Aorta (tissue), 5 donors: ENCODE measurements at regions not wholly inside any gene's neighbourhood (a gene's known extent, or its start where the extent isn't known, plus 50 kb on each side); places are given as distances from the start of the nearest gene placed in this dataset.

Source experiments
- ATAC-seq: fragments of 200-7000 bp; cut with Tn5 transposase; one replicate; pipeline ENCODE4 v1.9.1; 2022; ENCODE audit warnings: moderate library complexity; ENCODE audit not compliant: low FRiP score
- DNase-seq, 2 donors: peaks; one replicate each; pipeline ENCODE4 v3.0.0-alpha.2; 2020
- H3K27ac ChIP-seq, 2 donors: one replicate each; pipeline ENCODE4 v1.5.1; 2013; ENCODE audit warnings: low read length in 2 of 2, mild to moderate bottlenecking in 2 of 2, moderate library complexity in 2 of 2, control low read depth in 1 of 2, inconsistent platforms in 1 of 2, low read depth in 1 of 2
- H3K27me3 ChIP-seq, 2 donors: one replicate each; pipeline ENCODE4 v1.6.1; 2013; ENCODE audit warnings: control low read depth in 1 of 2, low read length in 1 of 2, mild to moderate bottlenecking in 1 of 2, moderate library complexity in 1 of 2; ENCODE audit not compliant: insufficient read depth in 2 of 2, control insufficient read depth in 1 of 2
- H3K36me3 ChIP-seq, 2 donors: one replicate each; pipeline ENCODE4 v1.6.1; 2013; ENCODE audit warnings: control low read depth in 1 of 2, low read length in 1 of 2, mild to moderate bottlenecking in 1 of 2; ENCODE audit not compliant: insufficient read depth in 2 of 2, control insufficient read depth in 1 of 2
- H3K4me1 ChIP-seq, 2 donors: one replicate each; pipeline ENCODE4 v1.6.1; 2013; ENCODE audit warnings: low read length in 2 of 2, control low read depth in 1 of 2, mild to moderate bottlenecking in 1 of 2, moderate library complexity in 1 of 2; ENCODE audit not compliant: insufficient read depth in 2 of 2, control insufficient read depth in 1 of 2
- H3K4me3 ChIP-seq, 2 donors: one replicate each; pipeline ENCODE4 v1.5.1; 2013; ENCODE audit warnings: low read length in 2 of 2, control low read depth in 1 of 2, mild to moderate bottlenecking in 1 of 2
- H3K9me3 ChIP-seq: one replicate; pipeline ENCODE4 v1.6.1; 2013; ENCODE audit warnings: mild to moderate bottlenecking, low read length; ENCODE audit not compliant: control insufficient read depth
- WGBS, 2 donors: extraction: QIAGEN DNeasy Blood & Tissue Kit; methylation state at CpG; one replicate each; pipeline ENCODE4 v1.1.7; 2013; 5-methylcytosine and 5-hydroxymethylcytosine counted together
- intact Hi-C, 2 donors: fragments of 100-400 bp; cut with DNase I; formaldehyde crosslinking; loops; one replicate each; pipeline versions ENCODE4 v1.14.2 to v1.15.0; 2022
- donor health status: healthy with polysubstance abuse.
- donor health status: Bipolar disorder and iron deficiency.
- donor health status: DM: no; HTN: no; CAD: no.
- donor health status: DM: no; HTN: no; CAD: no.
- donor health status: DM: yes; HTN: yes; CAD: no.

DNA sequence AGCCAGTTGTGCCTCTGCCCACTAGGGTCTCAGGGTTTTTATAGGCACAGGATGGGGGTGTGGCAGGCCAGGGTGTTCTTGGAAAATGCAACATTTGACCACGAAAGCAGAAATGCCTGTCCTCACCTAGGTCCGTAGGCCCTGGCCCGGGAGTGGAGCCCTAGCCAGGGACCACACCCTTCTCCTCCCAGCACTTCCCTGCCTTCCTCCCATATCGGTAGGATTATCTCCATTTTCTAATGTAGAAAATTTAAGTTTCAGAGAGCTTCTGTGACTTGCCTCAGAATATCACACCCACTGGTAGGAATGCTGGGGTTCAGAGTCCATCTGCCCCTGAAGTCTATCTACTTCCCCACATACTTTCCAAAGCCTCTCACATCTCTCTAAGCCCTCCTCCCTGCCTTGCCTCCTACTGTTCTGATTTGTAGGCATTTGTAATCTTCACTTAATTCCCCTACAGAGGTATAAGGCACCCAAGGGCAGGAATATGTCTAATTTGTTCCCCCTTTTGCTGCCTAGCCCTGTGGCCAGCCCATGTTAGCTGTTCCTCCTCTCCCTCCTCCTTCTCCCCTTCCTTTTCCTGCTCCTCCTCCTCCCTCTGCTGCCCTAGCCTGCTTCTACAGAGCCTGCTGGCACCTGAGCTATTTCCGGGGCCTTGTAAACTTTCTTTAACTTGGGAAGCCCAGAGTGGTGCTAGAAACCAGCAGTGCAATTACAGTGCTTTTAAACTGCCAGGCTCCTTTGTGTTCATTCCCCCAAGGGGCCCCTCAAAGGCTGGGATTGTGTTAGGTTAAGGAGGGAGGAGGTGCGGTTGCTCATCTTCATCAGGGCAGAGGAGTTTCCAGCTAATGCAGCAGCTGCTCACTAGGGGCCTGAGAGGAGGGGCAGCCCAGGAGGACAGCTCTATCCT lies 71.1 kb downstream of the MRPL46 start:
- Histone ChIP-seq H3K9me3 (no peaks in the 10 kb centered on the region), H3K27ac (no peak overlapping the region), H3K4me3 (no peak overlapping the region), H3K4me1 (no peaks in the 10 kb centered on the region), H3K27me3 (no peaks in the 10 kb centered on the region), H3K36me3 (no peaks in the 10 kb centered on the region)
- 81 to 84% methylated on average over 6 of the region's 6 CpGs for WGBS, 2 donors
- no peak for ATAC-seq
- DNase-seq = no peak
- intact Hi-C loops = no loop called here

DNA sequence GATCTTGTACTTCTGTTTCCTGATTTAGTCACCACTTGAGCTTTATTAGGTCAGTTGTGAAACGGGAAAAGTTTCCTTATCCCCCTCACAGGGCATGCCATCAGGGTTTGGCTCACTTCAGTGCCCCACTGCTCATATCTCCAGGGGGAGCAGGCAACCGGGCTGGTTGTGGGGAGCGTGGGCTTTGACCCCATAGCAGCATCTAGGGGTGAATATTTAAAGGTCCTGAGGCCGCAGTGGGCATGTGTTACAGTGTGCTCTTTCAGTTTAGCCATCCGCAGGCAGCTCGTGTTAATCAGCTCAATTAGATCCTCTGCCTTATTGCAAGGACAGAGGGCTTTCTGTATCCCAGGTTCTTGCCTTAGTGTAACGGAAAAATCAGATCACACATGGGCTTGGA lies 71.9 kb downstream of the MRPL46 start:
- DNase-seq (no peak), ATAC-seq (no peak)
- Histone ChIP-seq H3K27ac (no peak overlapping the region), H3K4me1 (no peaks in the 10 kb centered on the region), H3K27me3 (no peaks in the 10 kb centered on the region), H3K9me3 (no peaks in the 10 kb centered on the region), H3K36me3 (no peaks in the 10 kb centered on the region), H3K4me3 (no peak overlapping the region)
- 80 to 81% methylated on average over 7 of the region's 7 CpGs for WGBS, 2 donors
- intact Hi-C loops = no loop called here

DNA sequence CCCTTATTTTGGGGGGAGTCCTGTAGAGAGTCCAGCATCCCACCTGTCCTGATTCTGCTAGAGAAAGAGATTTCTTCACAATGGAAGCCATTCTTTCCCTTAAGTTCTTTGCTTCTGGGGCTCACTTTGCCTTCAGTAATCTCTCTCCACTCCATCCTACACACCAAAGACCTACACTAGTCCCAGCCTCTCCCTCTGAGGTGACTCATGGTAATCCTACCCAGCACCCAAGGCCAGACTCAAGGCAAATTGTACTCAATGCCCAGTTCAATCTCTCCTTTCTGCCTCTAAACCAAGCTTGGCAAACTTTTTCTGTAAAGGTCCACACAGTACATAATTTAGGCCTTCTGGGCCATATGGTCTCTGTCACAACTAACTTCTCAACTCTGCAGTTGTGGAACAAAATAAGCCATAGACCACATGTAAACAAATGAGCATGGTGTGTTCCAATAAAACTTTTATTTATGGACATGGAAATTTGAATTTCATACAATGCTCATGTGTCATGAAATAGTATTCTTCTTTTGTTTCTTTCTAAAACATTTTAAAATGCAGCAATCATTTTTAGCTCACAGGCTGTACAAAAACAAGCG lies 72.5 kb downstream of the MRPL46 start:
- ATAC-seq (no peak), DNase-seq (no peak)
- Histone ChIP-seq H3K27ac (no peak overlapping the region), H3K36me3 (no peaks in the 10 kb centered on the region), H3K4me3 (no peak overlapping the region), H3K4me1 (no peaks in the 10 kb centered on the region), H3K27me3 (no peaks in the 10 kb centered on the region), H3K9me3 (no peaks in the 10 kb centered on the region)
- intact Hi-C loops = no loop called here
- 59 to 64% methylated on average over 1 of the region's 1 CpG for WGBS, 2 donors

DNA sequence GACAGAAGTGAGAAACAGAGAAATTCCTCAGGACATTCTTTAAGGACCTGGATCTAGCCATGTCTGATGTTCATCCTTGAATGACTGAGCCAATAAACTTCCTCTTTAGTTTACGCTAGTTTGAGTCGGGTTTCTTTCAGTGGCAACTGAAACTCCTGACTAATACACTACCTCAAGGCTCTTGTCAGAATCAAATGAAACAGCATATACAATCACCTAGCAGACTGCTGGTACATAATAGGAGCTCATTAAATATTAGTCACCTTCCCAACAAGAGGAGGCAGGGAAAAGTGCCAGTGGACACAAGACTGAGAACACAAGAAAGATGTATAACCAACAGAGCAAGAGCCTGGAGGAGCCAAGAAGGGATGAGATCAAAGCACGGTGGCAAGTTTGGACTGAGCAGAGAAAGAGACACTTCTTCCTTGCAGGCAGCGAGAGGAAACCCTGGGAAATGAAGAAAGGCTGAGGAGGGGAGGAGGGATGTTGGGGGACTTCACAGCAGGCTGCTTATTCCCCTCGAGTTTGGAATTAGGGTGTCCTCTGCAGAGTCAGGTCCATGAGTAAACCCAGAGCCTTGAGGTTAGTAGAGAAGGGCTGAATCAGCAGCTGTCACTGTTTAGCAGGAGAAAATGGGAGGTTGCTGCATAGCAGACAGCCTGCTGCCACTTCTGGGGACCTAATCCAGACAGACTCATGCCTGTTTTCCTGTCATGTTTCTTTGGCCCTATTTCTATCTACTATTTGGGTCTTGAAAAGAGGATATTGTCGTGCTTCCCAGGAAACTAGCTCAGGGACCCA lies 73.3 kb downstream of the MRPL46 start:
- H3K27me3 ChIP-seq = no peaks in the 10 kb centered on the region
- DNase-seq (no peak), ATAC-seq (no peak)
- no peaks in the 10 kb centered on the region for H3K9me3 ChIP-seq
- H3K36me3 ChIP-seq = no peaks in the 10 kb centered on the region
- intact Hi-C loops = no loop called here
- no peak overlapping the region for H3K4me3 ChIP-seq
- no peak overlapping the region for H3K27ac ChIP-seq
- WGBS, 2 donors = 62 to 77% methylated on average over 6 of the region's 6 CpGs
- no peaks in the 10 kb centered on the region for H3K4me1 ChIP-seq

DNA sequence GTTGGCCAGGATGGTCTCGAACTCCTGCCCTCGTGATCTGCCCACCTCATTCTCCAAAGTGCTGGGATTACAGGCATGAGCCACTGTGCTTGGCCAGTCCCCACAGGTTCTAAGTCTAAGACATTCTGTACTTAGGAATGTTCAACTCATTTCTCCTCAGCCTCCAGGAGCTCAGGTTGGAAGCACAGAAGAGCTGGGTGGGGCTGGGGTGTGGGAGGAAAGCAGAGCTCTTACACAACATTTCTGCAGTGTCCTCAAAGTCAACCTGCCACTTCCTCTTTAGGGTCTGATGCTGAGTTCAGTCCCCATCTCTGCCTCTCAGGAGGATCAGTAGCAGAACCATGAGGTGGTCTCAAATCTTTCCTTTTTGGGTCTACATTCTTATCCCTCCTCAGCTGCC lies 75.5 kb downstream of the MRPL46 start:
- H3K4me1 ChIP-seq = no peaks in the 10 kb centered on the region
- H3K27me3 ChIP-seq = no peaks in the 10 kb centered on the region
- DNase-seq (no peak), ATAC-seq (no peak)
- H3K4me3 ChIP-seq = no peak overlapping the region
- no peak overlapping the region for H3K27ac ChIP-seq
- intact Hi-C loops = no loop called here
- 90 to 92% methylated on average over 2 of the region's 2 CpGs for WGBS, 2 donors
- H3K36me3 ChIP-seq = no peaks in the 10 kb centered on the region
- no peaks in the 10 kb centered on the region for H3K9me3 ChIP-seq

DNA sequence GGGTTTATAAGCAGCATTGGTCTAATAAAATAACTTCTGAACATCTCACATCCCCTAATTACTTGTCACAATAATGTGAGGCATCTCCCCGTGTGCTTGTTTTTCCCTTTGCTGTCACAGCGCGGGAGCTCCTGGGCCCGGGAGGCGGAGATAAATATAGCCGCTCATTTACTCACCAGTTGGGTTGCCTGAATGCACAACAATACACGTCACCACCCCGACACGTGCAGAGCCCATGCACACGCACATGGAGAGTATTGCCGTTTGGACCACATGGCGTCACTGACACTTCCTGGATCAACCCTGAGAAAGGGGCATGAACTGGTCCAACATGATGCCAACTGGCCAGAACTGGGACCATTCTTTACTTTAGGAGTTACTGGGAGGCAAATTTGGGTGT lies 76.2 kb downstream of the MRPL46 start:
- no peak overlapping the region for H3K4me3 ChIP-seq
- no peaks in the 10 kb centered on the region for H3K9me3 ChIP-seq
- H3K27me3 ChIP-seq = no peaks in the 10 kb centered on the region
- no peaks in the 10 kb centered on the region for H3K4me1 ChIP-seq
- DNase-seq (no peak), ATAC-seq (no peak)
- no peak overlapping the region for H3K27ac ChIP-seq
- intact Hi-C loops = no loop called here
- H3K36me3 ChIP-seq = no peaks in the 10 kb centered on the region
- WGBS, 2 donors = 80 to 84% methylated on average over 12 of the region's 12 CpGs

DNA sequence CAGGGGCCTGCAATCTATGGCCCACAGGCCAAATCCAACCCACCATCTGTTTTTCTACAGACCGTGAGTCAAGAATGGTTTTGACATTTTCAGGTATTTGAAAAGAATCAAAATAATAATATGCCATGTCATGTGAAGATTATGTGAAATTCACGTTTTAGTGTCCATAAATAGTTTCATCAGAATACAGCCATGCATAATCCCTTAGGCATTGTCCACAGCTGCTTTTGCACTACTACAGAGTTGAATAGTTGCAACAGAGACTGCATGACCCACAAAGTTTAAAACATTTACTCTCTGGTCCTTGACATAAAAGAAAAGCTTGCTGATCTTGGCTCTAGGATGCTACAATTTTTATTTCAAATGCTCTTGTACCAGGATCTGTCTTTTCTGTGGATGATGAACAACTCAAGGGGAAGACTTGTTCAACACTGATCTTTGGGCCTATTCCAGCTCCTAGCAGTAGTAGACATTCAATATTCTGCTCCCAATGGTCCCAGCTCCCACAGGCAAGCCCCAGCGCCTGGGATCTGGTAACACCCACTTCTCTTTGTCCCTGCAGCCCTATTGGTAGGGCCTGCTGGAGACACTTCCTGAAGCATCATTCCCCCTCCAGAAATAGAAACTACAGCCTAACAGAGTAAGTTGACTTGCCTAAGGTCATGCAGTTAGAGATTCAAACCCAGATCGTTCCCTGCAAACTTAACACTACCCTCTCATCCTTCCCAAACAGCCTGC lies 76.9 kb downstream of the MRPL46 start:
- Histone ChIP-seq H3K36me3 (no peaks in the 10 kb centered on the region), H3K27me3 (no peaks in the 10 kb centered on the region), H3K9me3 (no peaks in the 10 kb centered on the region), H3K27ac (no peak overlapping the region), H3K4me3 (no peak overlapping the region), H3K4me1 (no peaks in the 10 kb centered on the region)
- DNase-seq = no peak
- no peak for ATAC-seq
- intact Hi-C loops = no loop called here
- 57 to 66% methylated on average over 4 of the region's 4 CpGs for WGBS, 2 donors

DNA sequence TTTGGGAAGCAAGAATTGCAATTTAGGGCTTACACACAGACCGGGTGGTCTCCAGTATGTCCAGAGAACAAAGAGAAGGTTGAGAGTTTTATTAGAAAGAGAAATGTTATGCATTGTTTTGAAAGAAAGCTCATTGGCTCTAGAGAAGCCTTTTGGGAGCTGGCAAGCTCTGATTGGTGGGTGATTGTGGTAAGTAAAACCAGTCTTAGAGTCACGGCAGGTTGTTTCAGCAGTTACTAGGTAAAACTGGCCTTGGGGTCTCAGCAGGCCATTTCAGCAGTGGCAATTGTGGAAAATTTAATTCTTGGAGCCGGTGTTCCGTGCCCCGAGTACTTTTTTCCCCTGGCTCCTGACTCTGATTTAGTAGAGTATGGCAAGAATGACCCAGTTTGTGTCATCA lies 78.1 kb downstream of the MRPL46 start:
- Histone ChIP-seq H3K9me3 (no peaks in the 10 kb centered on the region), H3K27me3 (no peaks in the 10 kb centered on the region), H3K27ac (no peak overlapping the region), H3K4me1 (no peaks in the 10 kb centered on the region), H3K4me3 (no peak overlapping the region), H3K36me3 (no peaks in the 10 kb centered on the region)
- ATAC-seq = no peak
- DNase-seq = no peak
- intact Hi-C loops = no loop called here
- 92 to 94% methylated on average over 5 of the region's 5 CpGs for WGBS, 2 donors
